ENCODE measurements at regions not wholly inside any gene's neighbourhood (a gene's known extent, or its start where the extent isn't known, plus 50 kb on each side); places are given as distances from the start of the nearest gene placed in this dataset.

GRCh38 chr7:53113424-53113823 lies 78.0 kb downstream of the POM121L12 start:
- H3K4me2 ChIP-seq (ENCODE audit: insufficient read depth, low read length), result no peak overlapping the region
- H3K4me1 ChIP-seq (replicated peaks in 1 of 2; ENCODE audit: control insufficient read depth in 2 of 2, insufficient read depth in 2 of 2, low read length in 2 of 2), result no peaks in the 10 kb centered on the region
- 0% methylated on average over 4 of the region's 4 CpGs for WGBS (ENCODE audit: insufficient coverage, low coverage, missing lambda C conversion rate)
- ChIA-PET POLR2A (no interaction called here), CTCF (ENCODE audit: low intra/inter-chr PET ratio) (no interaction called here)
- BruUV-seq (replicated peaks), result no TSS peak
- no peaks in the 10 kb centered on the region for H4K20me1 ChIP-seq (replicated peaks; ENCODE audit: control insufficient read depth, insufficient read depth, low read length)
- intact Hi-C loops (cut with micrococcal nuclease), result no loop called here
- H3K9ac ChIP-seq (ENCODE audit: insufficient read depth in 1 of 2, low read depth in 2 of 2, low read length in 2 of 2), result no peak overlapping the region
- no peak for FAIRE-seq
- in situ Hi-C loops (cut with MboI), result no loop called here
- H3K36me3 ChIP-seq (ENCODE audit: control insufficient read depth, insufficient read depth, low read length), result no peaks in the 10 kb centered on the region
- H3K27ac ChIP-seq (ENCODE audit: extremely low read depth, low read depth, low read length), result no peak overlapping the region
- H2AFZ ChIP-seq (ENCODE audit: low read depth, low read length), result no peak overlapping the region
- H3K9me1 ChIP-seq (ENCODE audit: control insufficient read depth, insufficient read depth, low read length), result no peaks in the 10 kb centered on the region
- DNase-seq (ENCODE audit: extremely low read depth in 1 of 4, low spot score in 3 of 4), result no peak
- ATAC-seq, result no peak
- H3K4me3 ChIP-seq, result no peak overlapping the region
- H3K27me3 ChIP-seq (ENCODE audit: control insufficient read depth in 2 of 2, insufficient read depth in 2 of 2, low read length in 2 of 2), result no peaks in the 10 kb centered on the region
- no peaks in the 10 kb centered on the region for H3K79me2 ChIP-seq (ENCODE audit: control insufficient read depth, insufficient read depth, low read length)
- H3K9me3 ChIP-seq (replicated peaks; ENCODE audit: control insufficient read depth, insufficient read depth, low read depth, low read length), result no peaks in the 10 kb centered on the region
- TF ChIP-seq HIVEP1 (CRISPR knock-in tag; IDR thresholded peaks at IDR 0.05), result no peak
- TF ChIP-seq MTA3 (IDR thresholded peaks at IDR 0.05; ENCODE audit: borderline replicate concordance), result no peak
- TF ChIP-seq CREB3L1 (IDR thresholded peaks at IDR 0.05; ENCODE audit: borderline replicate concordance, low read depth), result no peak
- no peak for TF ChIP-seq ZNF75A (CRISPR knock-in tag; IDR thresholded peaks at IDR 0.05)
- no peak for TF ChIP-seq POLR2H (tag; IDR thresholded peaks at IDR 0.05; ENCODE audit: low read depth)
- no peak for TF ChIP-seq CREB5 (CRISPR knock-in tag; IDR thresholded peaks at IDR 0.05)
- no peak for TF ChIP-seq CEBPZ (IDR thresholded peaks at IDR 0.05; ENCODE audit: borderline replicate concordance, low read depth, low read length)
- TF ChIP-seq RBM15 (IDR thresholded peaks at IDR 0.05; ENCODE audit: insufficient read depth, low read length), result no peak
- no peak for TF ChIP-seq WHSC1 (IDR thresholded peaks at IDR 0.05; ENCODE audit: low read length)
- TF ChIP-seq E2F6 (IDR thresholded peaks at IDR 0.05; ENCODE audit: borderline replicate concordance in 1 of 2, extremely low read depth in 1 of 2, insufficient read depth in 1 of 2, insufficient read length in 1 of 2, low read depth in 1 of 2, low read length in 1 of 2, poor library complexity in 1 of 2, severe bottlenecking in 1 of 2), result no peak
- TF ChIP-seq GTF3C2 (IDR thresholded peaks at IDR 0.05; ENCODE audit: borderline replicate concordance, extremely low read depth, insufficient read length), result no peak
- no peak for TF ChIP-seq NCOR1 (IDR thresholded peaks at IDR 0.05)
